RWPE2 (cell line): ENCODE measurements at regions not wholly inside any gene's neighbourhood (a gene's known extent, or its start where the extent isn't known, plus 50 kb on each side); places are given as distances from the start of the nearest gene placed in this dataset.
"Not testable (repeated sequence)": the region's sequence is repeated elsewhere in the genome, so short reads cannot be mapped to it uniquely, and the experiment has no call there.

Experiments
- ATAC-seq: fragments of 200-7000 bp; cut with Tn5 transposase; 3 replicates; pipeline ENCODE4 v1.9.1; 2021; ENCODE audit warnings: low read depth
- DNase-seq: peaks from one replicate; pipeline ENCODE4 v3.0.0-alpha.2; 2020; ENCODE audit warnings: low spot score
- H3K27ac ChIP-seq: fragments of 450-650 bp; 2 replicates; pipeline ENCODE4 v1.5.1; 2017; ENCODE audit warnings: mild to moderate bottlenecking; ENCODE audit not compliant: poor library complexity, severe bottlenecking
- H3K27me3 ChIP-seq: fragments of 250-450 bp; sonication (Bioruptor Pico); 2 replicates; pipeline ENCODE4 v1.5.1; 2021; ENCODE audit warnings: mild to moderate bottlenecking, moderate library complexity; ENCODE audit not compliant: insufficient read depth, poor library complexity, severe bottlenecking
- H3K36me3 ChIP-seq: fragments of 250-450 bp; sonication (Bioruptor Pico); 2 replicates; pipeline ENCODE4 v1.5.1; 2020; ENCODE audit warnings: low read depth, mild to moderate bottlenecking, moderate library complexity
- H3K4me1 ChIP-seq: fragments of 250-450 bp; sonication (Bioruptor Pico); 2 replicates; pipeline ENCODE4 v1.5.1; 2021; ENCODE audit warnings: mild to moderate bottlenecking, moderate library complexity; ENCODE audit not compliant: insufficient read depth, poor library complexity, severe bottlenecking
- H3K4me3 ChIP-seq: fragments of 250-450 bp; sonication (Bioruptor Pico); 2 replicates; pipeline ENCODE4 v1.5.1; 2021; ENCODE audit warnings: mild to moderate bottlenecking, moderate library complexity; ENCODE audit not compliant: severe bottlenecking
- H3K9me3 ChIP-seq: fragments of 250-450 bp; sonication (Bioruptor Pico); 2 replicates; pipeline ENCODE4 v1.5.1; 2021; ENCODE audit warnings: mild to moderate bottlenecking, moderate library complexity; ENCODE audit not compliant: severe bottlenecking
- CTCF ChIP-seq: fragments of 450-650 bp; IDR thresholded peaks from one replicate; pipeline ENCODE4 v1.5.1; 2017; ENCODE audit warnings: mild to moderate bottlenecking, moderate library complexity; ENCODE audit not compliant: poor library complexity, severe bottlenecking

- Histone ChIP-seq H3K27me3 (peaks cover 3% of the 10 kb centered on the region), H3K9me3 (peaks cover 2% of the 10 kb centered on the region), H3K4me3 (no peak overlapping the region), H3K27ac (no peak overlapping the region), H3K4me1 (no peaks in the 10 kb centered on the region), H3K36me3 (no peaks in the 10 kb centered on the region)
- DNase-seq (no peak), ATAC-seq (no peak)
- no peak for TF ChIP-seq CTCF
These were observed 128.4 kb downstream of the MTERF1 start for GRCh38 chr7:91752102-91752501.

- H3K4me3 ChIP-seq, H3K4me1 ChIP-seq, H3K9me3 ChIP-seq, H3K36me3 ChIP-seq, H3K27me3 ChIP-seq, H3K27ac ChIP-seq, ATAC-seq, DNase-seq: not testable (repeated sequence)
These were observed 126.2 kb downstream of the MTERF1 start for GRCh38 chr7:91754280-91754679.

- not testable (repeated sequence) for H3K4me1 ChIP-seq, DNase-seq, H3K27ac ChIP-seq, H3K36me3 ChIP-seq, H3K9me3 ChIP-seq, ATAC-seq, H3K4me3 ChIP-seq, H3K27me3 ChIP-seq
These were observed 125.4 kb downstream of the MTERF1 start for GRCh38 chr7:91755121-91755520.

GRCh38 chr7:91759205-91759863, 121.2 kb downstream of the MTERF1 start:
- Histone ChIP-seq H3K27ac (no peak overlapping the region), H3K9me3 (no peaks in the 10 kb centered on the region), H3K4me3 (no peak overlapping the region), H3K4me1 (peaks cover 8% of the 10 kb centered on the region), H3K36me3 (no peaks in the 10 kb centered on the region), H3K27me3 (no peaks in the 10 kb centered on the region)
- peak; percentile 74 for DNase-seq
- peak; percentile 89 for ATAC-seq
- TF ChIP-seq CTCF, result no peak

- peaks cover 9% of the 10 kb centered on the region for H3K4me1 ChIP-seq
- H3K9me3 ChIP-seq, result no peaks in the 10 kb centered on the region
- ATAC-seq, result no peak
- no peak for TF ChIP-seq CTCF
- DNase-seq, result no peak
- no peaks in the 10 kb centered on the region for H3K36me3 ChIP-seq
- no peak overlapping the region for H3K27ac ChIP-seq
- no peak overlapping the region for H3K4me3 ChIP-seq
- H3K27me3 ChIP-seq, result no peaks in the 10 kb centered on the region
These were observed 112.7 kb downstream of the MTERF1 start for GRCh38 chr7:91767820-91768219.

- Histone ChIP-seq H3K4me3 (no peak overlapping the region), H3K9me3 (no peaks in the 10 kb centered on the region), H3K4me1 (peaks cover 9% of the 10 kb centered on the region), H3K27me3 (no peaks in the 10 kb centered on the region), H3K36me3 (no peaks in the 10 kb centered on the region), H3K27ac (peak overlapping the region; percentile 69)
- TF ChIP-seq CTCF, result no peak
- DNase-seq (no peak), ATAC-seq (peak; percentile 24; the same call in 1 of the 3 replicates)
These were observed 109.1 kb downstream of the MTERF1 start for GRCh38 chr7:91771394-91771793.
